H1 (cell line): ENCODE measurements at regions not wholly inside any gene's neighbourhood (a gene's known extent, or its start where the extent isn't known, plus 50 kb on each side); places are given as distances from the start of the nearest gene placed in this dataset.

Experiments used
- CTCF ChIA-PET: fragments of 300-600 bp; sonication (Branson Sonifier 250); formaldehyde crosslinking; loops from one replicate; lab custom pipeline; 2021; ENCODE audit not compliant: partially characterized antibody; lab: Charles Lee
- POLR2A ChIA-PET: fragments of 300-600 bp; sonication (Branson Sonifier 250); formaldehyde crosslinking; loops from one replicate; lab custom pipeline; 2021; ENCODE audit warnings: inconsistent platforms; ENCODE audit not compliant: partially characterized antibody; lab: Charles Lee
- DNase-seq, 2 experiments: peaks; one replicate each; pipeline versions ENCODE4 v3.0.0 to v3.0.0-alpha.2; 2010 to 2022; ENCODE audit warnings: low spot score in 2 of 2, low read depth in 1 of 2, mixed read lengths in 1 of 2
- FAIRE-seq: peaks from 2 replicates; lab custom pipeline; 2011; peaks lifted over from hg19 to GRCh38; lab: Jason Lieb, UNC
- H2AFZ ChIP-seq: 2 replicates; pipeline ENCODE4 v1.8.1; 2012; ENCODE audit warnings: low read length, inconsistent platforms
- H2AK5ac ChIP-seq: 2 replicates; pipeline ENCODE4 v1.6.1; 2013; ENCODE audit warnings: low read depth, low read length
- H2BK120ac ChIP-seq: replicated peaks from 2 replicates; pipeline ENCODE3; 2013; ENCODE audit warnings: low read depth, low read length, inconsistent platforms
- H2BK12ac ChIP-seq: 2 replicates; pipeline ENCODE4 v1.6.1; 2013; ENCODE audit warnings: low read depth, low read length
- H2BK15ac ChIP-seq: 2 replicates; pipeline ENCODE4 v1.6.1; 2013; ENCODE audit warnings: low read length
- H2BK20ac ChIP-seq: 2 replicates; pipeline ENCODE4 v1.6.1; 2013; ENCODE audit warnings: low read length
- H2BK5ac ChIP-seq: 2 replicates; pipeline ENCODE4 v1.6.1; 2013; ENCODE audit warnings: low read depth, low read length
- H3K14ac ChIP-seq: 2 replicates; pipeline ENCODE4 v1.6.1; 2013; ENCODE audit warnings: inconsistent platforms; ENCODE audit not compliant: insufficient read length
- H3K18ac ChIP-seq: 2 replicates; pipeline ENCODE4 v1.6.1; 2013; ENCODE audit warnings: low read length; ENCODE audit errors: extremely low read depth
- H3K23ac ChIP-seq: 2 replicates; pipeline ENCODE4 v1.6.1; 2013; ENCODE audit warnings: inconsistent platforms; ENCODE audit not compliant: insufficient read length
- H3K23me2 ChIP-seq: 2 replicates; pipeline ENCODE4 v1.6.1; 2013; ENCODE audit warnings: low read depth, low read length
- H3K27ac ChIP-seq: 2 replicates; pipeline ENCODE4 v1.6.1; 2011; ENCODE audit warnings: low read depth, low read length, inconsistent platforms
- H3K27me3 ChIP-seq, 4 experiments: replicated peaks in 1 of 4; 1 replicate in 1 of 4; 2 replicates in 3 of 4; pipeline versions ENCODE4 v1.6.1 to v1.8.1; 2011 to 2013; ENCODE audit warnings: low read length in 3 of 4, mild to moderate bottlenecking in 3 of 4, inconsistent platforms in 2 of 4, mixed read lengths in 2 of 4, moderate library complexity in 1 of 4; ENCODE audit not compliant: control insufficient read depth in 3 of 4, insufficient read depth in 3 of 4; ENCODE audit errors: extremely low read depth in 1 of 4
- H3K36me3 ChIP-seq, 4 experiments: 2 replicates each; pipeline versions ENCODE4 v1.6.1 to v1.8.1; 2011 to 2013; ENCODE audit warnings: mild to moderate bottlenecking in 4 of 4, low read length in 3 of 4, moderate library complexity in 2 of 4, control low read depth in 1 of 4, inconsistent platforms in 1 of 4; ENCODE audit not compliant: insufficient read depth in 4 of 4, control insufficient read depth in 2 of 4
- H3K4ac ChIP-seq: replicated peaks from 2 replicates; pipeline ENCODE3; 2013; ENCODE audit warnings: low read length, low read depth, mixed read lengths, inconsistent platforms; ENCODE audit not compliant: insufficient read length
- H3K4me1 ChIP-seq, 4 experiments: replicated peaks in 1 of 4; 1 replicate in 1 of 4; 2 replicates in 3 of 4; pipeline versions ENCODE4 v1.6.1 to v1.8.1; 2011 to 2013; ENCODE audit warnings: low read length in 3 of 4, inconsistent platforms in 2 of 4, mixed read lengths in 1 of 4; ENCODE audit not compliant: insufficient read depth in 4 of 4, control insufficient read depth in 3 of 4
- H3K4me2 ChIP-seq, 2 experiments: 2 replicates each; pipeline versions ENCODE4 v1.6.1 to v1.8.1; 2011 to 2013; ENCODE audit warnings: low read depth in 2 of 2, low read length in 2 of 2, control low read depth in 1 of 2, inconsistent platforms in 1 of 2, mild to moderate bottlenecking in 1 of 2; ENCODE audit not compliant: insufficient read depth in 1 of 2
- H3K4me3 ChIP-seq, 4 experiments: fragments of 200-600, 300-600 bp in 1 of 4; sonication (generic), shearing (Covaris generic), sonication (Bioruptor Twin) in 1 of 4; 2 replicates each; pipeline versions ENCODE4 v1.5.1 to v1.8.1; 2011 to 2016; ENCODE audit warnings: low read length in 4 of 4, low read depth in 3 of 4, control low read depth in 2 of 4, inconsistent platforms in 2 of 4, mild to moderate bottlenecking in 2 of 4, mixed read lengths in 1 of 4, moderate library complexity in 1 of 4; ENCODE audit not compliant: insufficient read depth in 2 of 4; ENCODE audit errors: extremely low read depth in 1 of 4
- H3K56ac ChIP-seq: replicated peaks from 2 replicates; pipeline ENCODE3; 2013; ENCODE audit warnings: low read depth, mild to moderate bottlenecking, mixed read lengths, low read length, inconsistent platforms; ENCODE audit not compliant: insufficient read length
- H3K79me1 ChIP-seq: 2 replicates; pipeline ENCODE4 v1.6.1; 2013; ENCODE audit warnings: low read depth, low read length, control low read depth
- H3K79me2 ChIP-seq, 2 experiments: 2 replicates each; pipeline versions ENCODE4 v1.6.1 to v1.8.1; 2012 to 2013; ENCODE audit warnings: low read length in 2 of 2, mild to moderate bottlenecking in 2 of 2, inconsistent platforms in 1 of 2; ENCODE audit not compliant: insufficient read depth in 2 of 2, control insufficient read depth in 1 of 2
- H3K9ac ChIP-seq, 4 experiments: replicated peaks in 1 of 4; 1 replicate in 1 of 4; 2 replicates in 3 of 4; pipeline versions ENCODE4 v1.6.1 to v1.8.1; 2011 to 2013; ENCODE audit warnings: low read depth in 3 of 4, low read length in 3 of 4, control low read depth in 2 of 4, mild to moderate bottlenecking in 2 of 4, moderate library complexity in 2 of 4, inconsistent platforms in 1 of 4; ENCODE audit errors: extremely low read depth in 1 of 4
- H3K9me3 ChIP-seq, 2 experiments: 2 replicates each; pipeline versions ENCODE4 v1.6.1 to v1.8.1; 2012 to 2013; ENCODE audit warnings: mild to moderate bottlenecking in 2 of 2, moderate library complexity in 2 of 2, control low read depth in 1 of 2, inconsistent platforms in 1 of 2, low read depth in 1 of 2, low read length in 1 of 2, mixed read lengths in 1 of 2; ENCODE audit not compliant: insufficient read depth in 2 of 2
- H4K20me1 ChIP-seq, 2 experiments: replicated peaks in 1 of 2; 2 replicates each; pipeline versions ENCODE3 to v1.8.1; 2011 to 2013; ENCODE audit warnings: inconsistent platforms in 2 of 2, low read length in 2 of 2, mild to moderate bottlenecking in 1 of 2; ENCODE audit not compliant: insufficient read depth in 2 of 2, control insufficient read depth in 1 of 2
- H4K5ac ChIP-seq: 2 replicates; pipeline ENCODE4 v1.6.1; 2013; ENCODE audit warnings: low read length, low read depth, mixed read lengths, inconsistent platforms; ENCODE audit not compliant: insufficient read length
- H4K8ac ChIP-seq: 2 replicates; pipeline ENCODE4 v1.8.0; 2013; ENCODE audit warnings: mild to moderate bottlenecking, moderate library complexity, low read length, inconsistent platforms; ENCODE audit not compliant: insufficient read depth; ENCODE audit errors: extremely low read depth
- H4K91ac ChIP-seq: replicated peaks from 2 replicates; pipeline ENCODE3; 2013; ENCODE audit warnings: low read length, mixed read lengths, inconsistent platforms; ENCODE audit not compliant: insufficient read length
- BCL11A ChIP-seq, 2 experiments: IDR thresholded peaks; one replicate each; pipeline ENCODE4 v1.6.1; 2011; ENCODE audit warnings: low read depth in 2 of 2, low read length in 2 of 2, mild to moderate bottlenecking in 2 of 2
- CHD2 ChIP-seq: IDR thresholded peaks from 2 replicates; pipeline ENCODE4 v1.6.1; 2012; ENCODE audit warnings: low read length, improper control_type of control experiment
- CREB1 ChIP-seq: IDR thresholded peaks from 2 replicates; pipeline ENCODE4 v1.6.1; 2012; ENCODE audit warnings: inconsistent platforms
- E2F6 ChIP-seq: IDR thresholded peaks from 2 replicates; pipeline ENCODE4 v1.6.1; 2012; ENCODE audit warnings: inconsistent platforms
- EGR1 ChIP-seq: IDR thresholded peaks from 2 replicates; pipeline ENCODE4 v1.6.1; 2011; ENCODE audit warnings: low read depth, low read length, borderline replicate concordance
- EZH2 ChIP-seq: fragments of 200-600 bp; sonication (generic); IDR thresholded peaks from 2 replicates; pipeline ENCODE4 v1.7.1; 2012; ENCODE audit warnings: low read depth, mild to moderate bottlenecking, moderate library complexity, low read length, inconsistent platforms; ENCODE audit not compliant: severe bottlenecking
- HDAC6 ChIP-seq: IDR thresholded peaks from one replicate; pipeline ENCODE4 v1.7.1; 2012; ENCODE audit warnings: low read depth, mild to moderate bottlenecking, inconsistent platforms, low read length, moderate library complexity
- MAFK ChIP-seq: IDR thresholded peaks from 2 replicates; pipeline ENCODE4 v1.6.1; 2012; ENCODE audit warnings: low read depth, mild to moderate bottlenecking, improper control_type of control experiment, low read length
- PHF8 ChIP-seq: fragments of 200-600 bp; sonication (generic); conservative IDR thresholded peaks from 2 replicates; pipeline ENCODE4 v1.7.1; 2012; ENCODE audit warnings: low read depth, mild to moderate bottlenecking, inconsistent platforms, low read length, moderate library complexity
- SP2 ChIP-seq: IDR thresholded peaks from 2 replicates; pipeline ENCODE4 v1.6.1; 2012; ENCODE audit warnings: mild to moderate bottlenecking, low read length, inconsistent platforms
- SUZ12 ChIP-seq: fragments of 200-600 bp; sonication (generic); IDR thresholded peaks from 2 replicates; pipeline ENCODE4 v1.6.1; 2012; ENCODE audit warnings: mild to moderate bottlenecking, inconsistent platforms, low read length, moderate library complexity, mixed read lengths
- WGBS, 2 experiments: shearing (Covaris generic) in 1 of 2; methylation state at CpG; one replicate each; pipeline versions ENCODE4 v1.1.6 to v1.1.7; 2013 to 2015; ENCODE audit warnings: low lambda C conversion rate in 2 of 2, mixed read lengths in 2 of 2, inconsistent platforms in 1 of 2, low coverage in 1 of 2, missing lambda C conversion rate in 1 of 2; ENCODE audit not compliant: insufficient replicate concordance in 2 of 2, insufficient coverage in 1 of 2, insufficient read length in 1 of 2; ENCODE audit errors: extremely low coverage in 1 of 2, missing lambda C conversion rate in 1 of 2; 5-methylcytosine and 5-hydroxymethylcytosine counted together
- TF ChIP-seq, protein P1 (sequence below): IDR thresholded peaks from 2 replicates; pipeline ENCODE4 v1.6.1; 2011; ENCODE audit warnings: low read depth, mild to moderate bottlenecking, low read length; ENCODE audit not compliant: insufficient read depth

DNA sequence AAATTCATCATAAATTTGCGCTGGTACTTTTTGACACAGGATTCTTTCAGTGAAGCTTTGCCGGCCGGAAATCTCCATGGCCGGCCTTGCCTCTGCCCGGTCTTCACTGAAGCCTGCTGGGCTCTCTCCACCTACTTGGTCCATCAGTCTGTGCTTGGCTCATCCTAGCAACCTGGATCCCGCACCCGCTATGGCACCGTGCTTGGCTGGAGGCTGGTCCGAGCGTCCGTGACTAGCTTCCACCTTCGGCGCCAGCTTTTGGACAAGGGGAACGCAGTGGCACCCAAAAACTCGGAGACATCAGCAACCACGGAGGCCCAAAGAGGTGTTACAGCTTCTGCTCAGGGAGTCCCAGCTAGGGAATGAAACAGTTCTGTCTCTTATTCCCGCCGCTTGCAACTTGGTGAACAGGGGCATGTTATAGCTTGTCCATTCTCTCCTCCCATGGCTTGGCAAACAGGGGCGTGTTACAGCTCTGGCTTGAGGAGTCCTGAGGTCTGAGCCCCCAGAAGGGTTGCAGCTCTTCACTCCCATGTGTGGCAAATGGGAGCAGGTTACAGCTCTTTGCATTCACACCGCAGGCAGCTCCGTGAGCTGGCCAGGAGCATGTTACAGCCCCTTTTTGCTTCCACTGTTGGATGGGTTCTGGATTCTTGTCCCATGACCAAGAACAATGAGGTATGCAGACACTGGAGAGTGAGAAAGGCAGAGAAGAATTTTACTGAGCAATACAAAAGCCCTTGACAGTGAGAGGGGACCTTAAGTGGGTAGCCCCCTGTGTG, 204.2 kb downstream of the DIPK2A start:
- Histone ChIP-seq H3K9ac (no peak overlapping the region), H3K79me1 (no peaks in the 10 kb centered on the region), H3K4me3 (no peak overlapping the region), H2BK15ac (no peak overlapping the region), H3K56ac (no peak overlapping the region), H2BK5ac (no peak overlapping the region; the same call in 1 of the 2 replicates), H2BK120ac (no peak overlapping the region), H2AFZ (peak overlapping the region; percentile 83; the same call in 1 of the 2 replicates), H4K5ac (no peak overlapping the region), H3K36me3 (no peaks in the 10 kb centered on the region), H3K4me1 (no peaks in the 10 kb centered on the region), H4K91ac (no peak overlapping the region), H3K9me3 (no peaks in the 10 kb centered on the region), H3K27ac (no peak overlapping the region), H2BK20ac (no peak overlapping the region), H3K27me3 (no peaks in the 10 kb centered on the region), H2BK12ac (no peak overlapping the region), H3K23me2 (no peaks in the 10 kb centered on the region; the same call in 1 of the 2 replicates), H4K20me1 (no peaks in the 10 kb centered on the region), H2AK5ac (no peak overlapping the region), H3K23ac (no peak overlapping the region), H3K4ac (no peak overlapping the region), H3K79me2 (no peaks in the 10 kb centered on the region), H3K14ac (no peak overlapping the region), H4K8ac (no peak overlapping the region), H3K4me2 (no peak overlapping the region), H3K18ac (no peak overlapping the region)
- no peak for FAIRE-seq
- ChIA-PET CTCF (interaction anchor here (0.6 kb wide), 1 partner anchor 430 kb away, joined by 3 read pairs; no protein-coding TSS in a partner anchor), POLR2A (no interaction called here)
- DNase-seq, result no peak
- WGBS, 2 experiments, result 93% methylated on average over 21 of the region's 21 CpGs; no CpG with 5 or more reads in 1 of the 2 experiments
- TF ChIP-seq SUZ12, result no peak
- no peak for TF ChIP-seq CHD2
- TF ChIP-seq PHF8, result no peak
- TF ChIP-seq SP2, result no peak
- TF ChIP-seq, protein P1, sequence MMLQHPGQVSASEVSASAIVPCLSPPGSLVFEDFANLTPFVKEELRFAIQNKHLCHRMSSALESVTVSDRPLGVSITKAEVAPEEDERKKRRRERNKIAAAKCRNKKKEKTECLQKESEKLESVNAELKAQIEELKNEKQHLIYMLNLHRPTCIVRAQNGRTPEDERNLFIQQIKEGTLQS, result no peak
- no peak for TF ChIP-seq E2F6
- TF ChIP-seq EZH2, result no peak
- no peak for TF ChIP-seq BCL11A (IDR thresholded peaks at IDR 0.05; ENCODE audit: low read depth in 2 of 2, low read length in 2 of 2)
- no peak for TF ChIP-seq CREB1
- TF ChIP-seq MAFK, result no peak
- no peak for TF ChIP-seq EGR1
- TF ChIP-seq HDAC6, result no peak
